ENCODE measurements at regions not wholly inside any gene's neighbourhood (a gene's known extent, or its start where the extent isn't known, plus 50 kb on each side); places are given as distances from the start of the nearest gene placed in this dataset.

GRCh38 chr1:234672349-234673135, 62.6 kb upstream of the IRF2BP2 start:
- TF ChIP-seq CTCF (IDR thresholded peaks at IDR 0.05) = no peak
- TF ChIP-seq POLR2A (IDR thresholded peaks at IDR 0.05) = no peak
